ENCODE measurements at regions not wholly inside any gene's neighbourhood (a gene's known extent, or its start where the extent isn't known, plus 50 kb on each side); places are given as distances from the start of the nearest gene placed in this dataset.
A peak's percentile ranks its signal among the peaks of the same experiment; 100 is the strongest.

DNA sequence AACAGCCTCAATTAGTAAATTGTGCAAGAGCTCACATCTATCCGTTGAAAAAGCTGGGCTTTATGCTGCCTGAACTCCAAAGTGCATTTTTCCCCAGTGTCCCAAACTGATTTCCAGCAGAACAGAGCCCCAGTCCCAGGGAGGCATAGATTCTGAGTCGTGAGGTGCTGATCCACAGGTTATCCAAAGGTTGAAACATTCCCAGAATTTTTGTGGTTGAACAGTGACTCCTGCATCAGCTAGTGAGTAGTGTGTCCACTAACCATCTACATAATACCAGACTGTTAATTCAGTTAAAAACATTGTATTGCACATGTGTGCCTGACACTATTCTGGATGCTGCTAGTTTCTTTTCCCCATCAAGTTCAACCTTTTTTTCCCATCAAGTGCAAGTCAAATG lies 761.5 kb downstream of the GATA3 start:
- TF ChIP-seq GATA3 (IDR thresholded peaks at IDR 0.05; ENCODE audit: low read depth, low read length) (no peak), GATA2 (IDR thresholded peaks at IDR 0.05; ENCODE audit: low read depth, low read length) (no peak)

DNA sequence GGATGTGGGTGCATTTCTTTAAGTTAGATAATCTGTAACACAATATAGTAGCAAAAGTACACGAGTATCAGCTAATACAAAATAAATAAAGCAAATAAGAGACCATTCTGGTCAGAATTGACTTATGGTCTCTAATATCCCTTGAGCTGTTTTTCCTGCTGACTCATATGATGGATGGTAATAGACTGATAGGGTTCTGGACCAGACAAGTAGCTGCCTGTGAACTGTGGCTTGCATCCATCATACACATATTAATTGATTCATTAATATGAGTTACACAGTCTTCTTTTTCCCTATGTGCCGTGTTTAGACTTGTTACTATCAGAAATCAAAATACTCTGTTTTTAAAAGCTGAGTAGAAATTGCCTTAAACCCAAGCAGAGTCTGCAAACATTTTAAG lies 762.8 kb downstream of the GATA3 start:
- TF ChIP-seq GATA3 (IDR thresholded peaks at IDR 0.05; ENCODE audit: low read depth, low read length) (no peak), GATA2 (IDR thresholded peaks at IDR 0.05; ENCODE audit: low read depth, low read length) (no peak)

DNA sequence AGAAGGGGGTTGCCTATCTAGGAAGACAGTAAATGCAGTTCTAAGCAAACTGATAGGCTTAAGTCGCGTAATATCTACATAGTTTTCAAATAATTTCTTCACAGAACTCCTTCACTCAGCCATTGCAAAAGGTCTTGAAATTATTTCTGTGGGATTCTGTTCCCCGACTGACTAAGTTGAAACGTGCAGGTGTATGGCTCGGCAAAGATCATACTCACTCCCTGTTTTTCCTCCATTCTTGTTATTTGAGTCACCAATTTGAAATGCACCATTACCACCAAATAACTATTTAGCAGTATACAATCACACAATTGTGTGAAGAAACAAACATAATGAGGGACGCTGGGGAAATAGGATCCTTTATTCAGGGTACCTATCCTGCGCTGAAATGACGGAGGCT lies 771.1 kb downstream of the GATA3 start:
- TF ChIP-seq GATA3 (IDR thresholded peaks at IDR 0.05; ENCODE audit: low read depth, low read length) (no peak), GATA2 (IDR thresholded peaks at IDR 0.05; ENCODE audit: low read depth, low read length) (no peak)

DNA sequence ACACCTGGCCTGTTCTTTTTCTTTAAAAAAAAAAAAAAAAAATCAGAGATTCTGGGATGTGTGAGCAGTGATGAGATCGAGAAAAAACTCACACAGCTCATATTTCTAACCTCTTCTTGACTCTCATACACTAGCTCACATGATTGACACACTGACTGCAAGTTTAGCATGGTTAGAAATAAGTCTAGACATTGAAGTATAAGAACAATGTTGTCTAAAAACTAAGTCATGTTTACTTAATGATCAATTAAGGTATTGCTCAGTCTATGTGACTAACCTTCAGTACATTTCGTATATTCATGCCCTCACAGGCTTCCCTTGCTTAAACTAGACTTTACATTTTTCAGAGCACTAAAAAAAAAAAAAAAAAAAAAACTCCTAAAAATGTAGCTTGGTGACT lies 775.1 kb downstream of the GATA3 start:
- TF ChIP-seq GATA3 (IDR thresholded peaks at IDR 0.05; ENCODE audit: low read depth, low read length) (no peak), GATA2 (IDR thresholded peaks at IDR 0.05; ENCODE audit: low read depth, low read length) (no peak)

DNA sequence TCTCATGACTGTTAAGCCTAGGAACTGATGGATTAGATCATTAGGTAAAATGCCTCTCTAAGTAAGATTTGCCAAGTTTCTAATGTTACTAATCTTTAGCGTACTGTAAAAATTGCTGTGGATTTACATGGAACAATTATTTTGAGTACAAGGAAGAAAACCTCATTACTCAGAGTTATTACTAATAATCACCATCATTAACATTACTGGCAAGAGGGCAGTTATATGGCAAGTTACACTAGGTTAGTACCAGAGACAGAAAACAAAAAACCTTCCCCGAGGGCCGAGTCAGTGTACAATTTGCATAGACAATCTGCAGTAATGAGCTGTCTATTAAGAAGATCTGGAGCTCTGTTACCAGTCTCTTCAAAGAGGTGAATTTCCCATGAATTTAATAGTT lies 775.6 kb downstream of the GATA3 start:
- TF ChIP-seq GATA2 (IDR thresholded peaks at IDR 0.05; ENCODE audit: low read depth, low read length) = no peak
- no peak for TF ChIP-seq GATA3 (IDR thresholded peaks at IDR 0.05; ENCODE audit: low read depth, low read length)

DNA sequence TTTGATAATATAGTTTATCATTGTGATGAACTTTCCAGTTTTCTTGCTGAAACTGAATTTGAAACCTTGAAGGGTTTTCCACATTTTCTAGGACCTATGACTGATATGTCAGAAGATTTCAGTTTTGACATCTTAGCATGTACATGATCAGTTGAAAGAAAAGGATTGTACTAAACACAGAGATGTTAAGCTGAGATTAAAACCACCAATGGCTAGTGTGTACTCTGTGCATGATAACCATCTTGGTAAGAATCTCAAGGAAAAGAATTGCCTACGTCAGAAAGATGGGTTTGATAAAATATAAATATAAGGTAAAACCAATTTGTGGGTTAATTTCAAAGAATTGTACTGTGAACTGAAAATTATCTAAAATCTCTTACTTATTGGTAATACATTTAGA lies 776.4 kb downstream of the GATA3 start:
- no peak for TF ChIP-seq GATA2 (IDR thresholded peaks at IDR 0.05; ENCODE audit: low read depth, low read length)
- no peak for TF ChIP-seq GATA3 (IDR thresholded peaks at IDR 0.05; ENCODE audit: low read depth, low read length)

DNA sequence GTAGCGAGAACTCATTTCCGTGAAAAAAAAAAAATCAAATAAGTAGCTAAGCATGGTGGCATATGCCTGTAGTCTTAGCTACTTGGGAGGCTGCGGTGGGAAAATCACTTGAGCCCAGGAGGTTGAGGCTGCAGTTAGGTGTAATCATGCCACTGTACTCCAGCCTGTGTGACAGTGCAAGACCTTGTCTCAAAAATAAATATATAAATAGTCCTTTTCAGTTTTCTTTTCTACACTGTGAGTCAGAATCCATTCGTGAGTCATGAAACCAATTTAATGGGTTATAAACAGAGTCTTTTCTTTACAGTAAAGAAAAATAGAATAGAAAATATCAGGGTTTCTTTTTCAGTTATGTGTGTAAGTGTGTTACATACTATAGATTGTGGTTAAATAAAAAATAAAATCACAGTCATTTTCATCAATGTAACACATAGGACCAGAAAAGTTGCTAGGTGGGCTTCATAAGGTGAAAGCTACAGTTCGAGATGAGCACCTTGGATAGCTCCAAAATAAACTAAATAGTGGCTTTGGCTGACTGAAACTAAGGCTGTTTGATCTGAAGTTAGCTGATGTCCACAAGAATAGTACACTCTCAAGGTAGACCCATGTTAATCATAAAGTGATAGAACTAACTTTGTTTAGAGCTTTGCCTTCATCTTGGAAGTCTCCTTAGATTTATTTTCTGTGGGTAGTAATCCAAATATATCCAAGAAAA lies 781.1 kb downstream of the GATA3 start:
- TF ChIP-seq GATA2 (IDR thresholded peaks at IDR 0.05; ENCODE audit: low read depth, low read length) = no peak
- TF ChIP-seq GATA3 (IDR thresholded peaks at IDR 0.05; ENCODE audit: low read depth, low read length) = no peak

DNA sequence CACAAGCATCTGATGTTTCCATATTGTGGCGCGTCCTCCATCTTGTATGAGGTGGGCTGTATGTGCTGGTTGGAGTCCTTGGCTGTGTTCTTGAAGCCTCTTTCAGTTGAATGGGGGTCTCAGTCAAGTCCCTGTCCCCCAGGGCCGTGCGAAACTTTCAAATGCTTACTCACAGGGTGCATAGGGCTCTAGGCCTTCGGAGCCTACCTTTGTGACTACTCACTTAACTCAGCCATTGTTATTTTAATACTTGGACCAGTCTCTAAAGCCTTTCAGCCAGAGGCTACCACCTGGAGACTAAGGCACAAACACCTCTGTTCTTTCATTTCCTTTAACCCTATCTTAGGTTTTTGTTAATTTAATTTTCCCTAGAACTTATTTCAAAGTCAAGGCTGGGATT lies 785.9 kb downstream of the GATA3 start:
- TF ChIP-seq GATA2 (IDR thresholded peaks at IDR 0.05; ENCODE audit: low read depth, low read length) (no peak), GATA3 (IDR thresholded peaks at IDR 0.05; ENCODE audit: low read depth, low read length) (no peak)

DNA sequence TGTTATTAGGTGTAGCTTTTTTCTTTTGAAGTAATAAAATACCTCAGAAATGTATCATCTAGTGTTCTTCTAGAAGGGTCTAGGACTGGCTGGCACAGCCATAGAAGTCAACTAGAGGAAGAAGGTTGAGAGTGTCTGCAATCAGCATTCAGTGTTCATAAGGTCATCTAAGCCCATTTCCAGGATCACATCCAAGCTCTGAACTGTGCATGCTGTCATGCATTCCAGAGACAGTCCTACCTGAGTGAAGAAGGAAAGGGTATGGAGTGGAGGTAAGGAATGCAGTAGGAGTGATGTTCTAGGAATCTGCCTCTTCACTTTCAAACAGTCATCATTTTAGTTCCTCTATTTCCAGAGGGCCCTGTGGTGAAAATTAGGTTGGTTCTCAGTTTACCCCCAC lies 789.7 kb downstream of the GATA3 start:
- TF ChIP-seq GATA2 (IDR thresholded peaks at IDR 0.05; ENCODE audit: low read depth, low read length) (no peak), GATA3 (IDR thresholded peaks at IDR 0.05; ENCODE audit: low read depth, low read length) (no peak)

DNA sequence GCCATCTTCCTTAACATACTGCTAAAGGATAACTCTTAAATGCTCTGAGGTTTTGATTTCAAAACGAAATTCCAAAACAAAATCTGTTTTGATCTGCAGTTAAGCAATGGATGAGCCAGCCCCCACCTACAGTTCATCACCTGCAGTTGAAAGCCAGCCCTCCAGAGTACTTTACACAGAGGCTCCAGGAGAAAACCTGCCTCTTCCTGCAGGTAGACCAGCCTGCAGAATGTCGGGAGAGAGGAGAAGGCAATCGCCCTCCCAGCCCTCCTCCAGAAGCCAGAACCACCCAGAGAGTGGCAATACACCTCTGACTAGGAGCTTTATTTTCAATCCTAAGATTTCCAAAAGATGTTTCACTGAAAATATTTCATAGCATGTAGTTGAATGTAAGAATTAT lies 798.1 kb downstream of the GATA3 start:
- TF ChIP-seq GATA2 (IDR thresholded peaks at IDR 0.05; ENCODE audit: low read depth, low read length) = no peak
- TF ChIP-seq GATA3 (IDR thresholded peaks at IDR 0.05; ENCODE audit: low read depth, low read length) = no peak

DNA sequence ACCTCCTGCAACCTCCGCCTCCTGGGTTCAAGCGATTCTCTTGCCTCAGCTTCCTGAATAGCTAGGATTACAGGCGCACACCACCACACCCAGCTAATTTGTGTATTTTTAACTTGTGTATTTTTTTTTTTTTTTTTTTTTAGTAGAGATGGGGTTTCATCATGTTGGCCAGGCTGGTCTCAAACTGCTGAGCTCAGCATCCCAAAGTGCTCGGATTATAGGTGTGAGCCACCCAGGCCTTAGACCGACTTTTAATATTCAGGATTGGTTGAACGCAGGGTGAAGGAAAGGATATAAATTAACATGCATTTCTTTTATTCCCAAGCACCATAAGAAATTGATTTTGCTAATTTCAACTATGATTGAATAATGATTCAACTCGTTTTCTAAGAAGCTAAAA lies 798.6 kb downstream of the GATA3 start:
- no peak for TF ChIP-seq GATA3 (IDR thresholded peaks at IDR 0.05; ENCODE audit: low read depth, low read length)
- TF ChIP-seq GATA2 (IDR thresholded peaks at IDR 0.05; ENCODE audit: low read depth, low read length) = no peak

DNA sequence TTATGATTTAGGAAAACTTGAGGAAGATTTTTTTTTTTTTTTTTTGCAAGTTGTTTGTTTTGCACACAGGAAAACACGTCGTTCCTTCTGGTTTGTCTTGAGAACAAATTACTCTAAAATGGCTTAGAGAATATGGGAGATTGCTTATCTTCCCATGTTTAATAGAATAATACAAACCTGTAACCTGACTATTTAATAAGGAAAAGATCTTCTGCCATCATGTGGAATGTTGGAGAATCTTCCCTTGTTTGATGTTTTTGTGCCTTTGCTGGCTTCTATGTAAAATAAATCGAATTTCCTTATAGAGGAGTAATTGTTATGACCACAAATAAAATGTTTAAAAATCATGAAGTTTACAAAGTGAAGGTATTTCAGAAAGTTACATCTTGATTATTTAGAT lies 818.8 kb downstream of the GATA3 start:
- TF ChIP-seq GATA3 (IDR thresholded peaks at IDR 0.05; ENCODE audit: low read depth, low read length) (peak; percentile 67), GATA2 (IDR thresholded peaks at IDR 0.05; ENCODE audit: low read depth, low read length) (no peak)

DNA sequence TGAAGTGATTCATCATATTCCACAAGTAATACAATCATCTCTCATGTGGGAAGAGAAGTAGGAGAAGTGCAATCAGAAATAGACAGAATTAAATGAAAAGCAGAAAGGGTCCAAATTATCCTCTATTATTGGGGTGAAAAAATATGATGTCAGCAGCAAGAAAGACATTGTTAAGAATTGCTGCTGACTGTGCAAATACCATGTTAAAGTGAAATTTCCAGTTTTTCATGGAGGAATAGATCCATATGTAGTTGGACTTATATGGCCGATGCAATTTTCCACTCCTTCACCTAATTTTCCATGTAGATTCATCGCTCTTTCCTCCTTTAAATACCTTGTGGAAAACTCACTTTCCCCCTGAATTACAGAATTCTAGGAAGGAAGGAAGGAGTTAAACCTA lies 819.8 kb downstream of the GATA3 start:
- TF ChIP-seq GATA2 (IDR thresholded peaks at IDR 0.05; ENCODE audit: low read depth, low read length) (no peak), GATA3 (IDR thresholded peaks at IDR 0.05; ENCODE audit: low read depth, low read length) (no peak)

DNA sequence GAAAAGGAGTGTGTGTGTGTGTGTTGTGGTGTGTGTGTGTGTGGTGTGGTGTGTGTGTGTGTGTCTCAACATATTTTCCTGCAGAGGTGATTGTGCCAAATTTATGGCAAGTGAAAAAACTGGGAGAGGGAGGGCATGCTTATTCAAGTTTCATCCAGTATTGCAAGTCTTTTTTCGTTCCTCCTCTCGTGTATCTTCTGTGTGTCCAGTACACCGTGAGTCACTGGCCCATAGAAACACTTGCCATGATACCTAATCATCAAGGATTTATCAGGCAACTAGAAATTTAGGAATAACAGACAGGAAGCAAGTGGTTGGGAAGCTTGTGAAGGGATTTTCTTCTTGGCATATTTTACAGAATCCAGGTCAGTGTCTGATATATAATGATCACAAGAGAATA lies 820.5 kb downstream of the GATA3 start:
- no peak for TF ChIP-seq GATA2 (IDR thresholded peaks at IDR 0.05; ENCODE audit: low read depth, low read length)
- no peak for TF ChIP-seq GATA3 (IDR thresholded peaks at IDR 0.05; ENCODE audit: low read depth, low read length)

DNA sequence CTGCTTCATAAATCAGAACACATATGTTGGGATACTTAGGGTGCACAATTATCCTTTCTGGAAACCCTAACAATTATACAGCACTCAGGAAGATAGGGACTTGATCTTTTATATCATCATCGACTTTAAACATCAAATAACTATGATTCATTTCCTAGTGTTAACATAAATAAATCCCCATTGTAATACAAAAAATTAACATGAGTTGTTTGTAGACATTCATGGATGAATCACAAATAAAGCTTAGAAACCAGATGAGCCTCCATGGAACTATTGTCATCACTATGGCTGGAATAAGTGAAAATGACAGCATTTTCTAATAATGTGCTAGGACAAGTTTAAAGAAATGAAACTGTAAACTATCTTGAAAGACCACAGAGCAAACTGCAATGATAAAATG lies 821.7 kb downstream of the GATA3 start:
- TF ChIP-seq GATA2 (IDR thresholded peaks at IDR 0.05; ENCODE audit: low read depth, low read length) (no peak), GATA3 (IDR thresholded peaks at IDR 0.05; ENCODE audit: low read depth, low read length) (no peak)

DNA sequence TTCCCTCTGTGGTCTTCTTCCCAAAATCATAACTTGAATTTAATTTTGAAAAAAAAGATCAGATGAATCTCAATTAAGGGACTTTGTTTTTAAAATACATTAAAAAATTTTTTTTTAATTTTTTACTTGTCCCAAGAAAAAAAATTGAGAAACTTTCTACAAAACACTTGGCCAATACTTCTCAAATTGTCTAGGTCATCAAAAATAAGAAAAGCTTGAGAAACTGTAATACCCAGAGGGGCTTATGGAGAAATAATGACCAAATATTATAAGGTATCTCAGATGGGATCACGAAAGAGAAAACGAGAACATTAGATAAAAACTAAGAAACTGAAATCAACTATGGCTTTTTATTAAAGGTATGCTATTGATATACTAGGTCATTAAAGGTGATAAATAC lies 835.0 kb downstream of the GATA3 start:
- no peak for TF ChIP-seq GATA3 (IDR thresholded peaks at IDR 0.05; ENCODE audit: low read depth, low read length)
- no peak for TF ChIP-seq GATA2 (IDR thresholded peaks at IDR 0.05; ENCODE audit: low read depth, low read length)

All from SH-SY5Y (cell line).